Astrocyte of the spinal cord (primary cell): ENCODE measurements at regions not wholly inside any gene's neighbourhood (a gene's known extent, or its start where the extent isn't known, plus 50 kb on each side); places are given as distances from the start of the nearest gene placed in this dataset.

Experiments
- DNase-seq: peaks from one replicate; pipeline ENCODE4 v3.0.0; 2011; ENCODE audit warnings: low read depth, low spot score
- H3K4me3 ChIP-seq: 2 replicates; pipeline ENCODE4 v1.5.1; 2011; ENCODE audit warnings: low read depth, mild to moderate bottlenecking, low read length, moderate library complexity
- in situ Hi-C: cut with HindIII; loops from 2 replicates; pipeline ENCODE4 v1.10.0; 2017; ENCODE audit warnings: low sequenced_read_pairs
- TF ChIP-seq, protein P1 (sequence below): IDR thresholded peaks from 2 replicates; pipeline ENCODE4 v1.5.1; 2012; ENCODE audit warnings: low read depth, mild to moderate bottlenecking, low read length, inconsistent platforms

DNA sequence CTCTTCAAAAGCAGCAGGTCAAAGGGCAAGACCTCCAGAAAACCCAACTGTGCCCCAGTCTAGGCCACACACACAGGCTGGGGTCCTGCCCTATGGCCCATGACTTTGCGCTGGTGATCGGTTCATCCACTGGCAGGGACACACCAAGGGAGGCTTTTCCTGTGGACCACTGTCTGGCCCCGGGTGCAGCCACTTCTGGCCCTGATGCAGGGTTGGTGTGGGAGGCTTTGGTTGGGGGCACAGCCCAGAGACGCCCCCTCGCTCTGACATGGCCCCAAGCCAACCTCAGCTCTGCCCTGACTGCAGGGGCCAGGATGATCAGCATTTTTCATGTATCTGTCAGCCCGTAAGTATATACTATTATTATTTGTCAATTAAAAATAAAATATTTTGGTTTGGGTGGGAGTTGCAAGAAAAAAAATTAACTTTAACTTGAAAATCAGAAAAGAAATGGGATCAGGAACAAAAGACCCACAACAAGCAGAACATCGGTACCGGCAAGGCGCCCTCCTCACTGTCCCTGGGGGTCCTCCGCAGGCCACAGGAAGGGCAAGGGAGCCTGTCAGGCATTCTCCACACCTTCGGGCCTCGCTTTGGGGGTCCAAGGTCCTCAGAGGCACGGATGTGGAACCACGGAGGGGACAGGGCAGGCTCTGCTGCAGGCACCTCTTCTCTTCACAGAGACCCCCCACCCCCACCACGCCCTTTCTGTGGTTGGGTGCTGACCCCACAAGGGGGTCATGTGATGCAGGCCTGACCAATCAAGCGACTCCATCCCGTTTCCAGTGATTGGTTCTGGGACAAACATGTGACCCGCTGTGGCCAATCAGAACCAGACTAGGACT is 181.5 kb upstream of the SFSWAP start:
- in situ Hi-C loops, result no loop called here
- DNase-seq, result no peak
- no peak overlapping the region for H3K4me3 ChIP-seq
- TF ChIP-seq, protein P1, sequence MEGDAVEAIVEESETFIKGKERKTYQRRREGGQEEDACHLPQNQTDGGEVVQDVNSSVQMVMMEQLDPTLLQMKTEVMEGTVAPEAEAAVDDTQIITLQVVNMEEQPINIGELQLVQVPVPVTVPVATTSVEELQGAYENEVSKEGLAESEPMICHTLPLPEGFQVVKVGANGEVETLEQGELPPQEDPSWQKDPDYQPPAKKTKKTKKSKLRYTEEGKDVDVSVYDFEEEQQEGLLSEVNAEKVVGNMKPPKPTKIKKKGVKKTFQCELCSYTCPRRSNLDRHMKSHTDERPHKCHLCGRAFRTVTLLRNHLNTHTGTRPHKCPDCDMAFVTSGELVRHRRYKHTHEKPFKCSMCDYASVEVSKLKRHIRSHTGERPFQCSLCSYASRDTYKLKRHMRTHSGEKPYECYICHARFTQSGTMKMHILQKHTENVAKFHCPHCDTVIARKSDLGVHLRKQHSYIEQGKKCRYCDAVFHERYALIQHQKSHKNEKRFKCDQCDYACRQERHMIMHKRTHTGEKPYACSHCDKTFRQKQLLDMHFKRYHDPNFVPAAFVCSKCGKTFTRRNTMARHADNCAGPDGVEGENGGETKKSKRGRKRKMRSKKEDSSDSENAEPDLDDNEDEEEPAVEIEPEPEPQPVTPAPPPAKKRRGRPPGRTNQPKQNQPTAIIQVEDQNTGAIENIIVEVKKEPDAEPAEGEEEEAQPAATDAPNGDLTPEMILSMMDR, result no peak

DNA sequence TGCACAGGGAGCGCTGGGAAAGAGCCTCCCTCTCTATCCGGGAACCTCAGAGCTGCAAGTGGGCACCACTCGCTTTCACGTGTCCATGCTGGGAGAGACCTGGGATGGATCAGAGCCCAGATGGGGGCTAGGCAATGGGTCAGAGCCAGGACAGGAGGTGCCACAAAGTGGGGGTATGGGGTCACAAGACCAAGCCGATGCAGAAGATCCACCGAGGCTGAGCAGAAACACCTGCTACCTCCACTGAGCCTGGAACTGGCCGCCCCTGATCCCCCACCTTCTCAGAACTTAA is 180.9 kb upstream of the SFSWAP start:
- in situ Hi-C loops, result no loop called here
- TF ChIP-seq, protein P1, result no peak
- DNase-seq, result no peak
- H3K4me3 ChIP-seq, result no peak overlapping the region

DNA sequence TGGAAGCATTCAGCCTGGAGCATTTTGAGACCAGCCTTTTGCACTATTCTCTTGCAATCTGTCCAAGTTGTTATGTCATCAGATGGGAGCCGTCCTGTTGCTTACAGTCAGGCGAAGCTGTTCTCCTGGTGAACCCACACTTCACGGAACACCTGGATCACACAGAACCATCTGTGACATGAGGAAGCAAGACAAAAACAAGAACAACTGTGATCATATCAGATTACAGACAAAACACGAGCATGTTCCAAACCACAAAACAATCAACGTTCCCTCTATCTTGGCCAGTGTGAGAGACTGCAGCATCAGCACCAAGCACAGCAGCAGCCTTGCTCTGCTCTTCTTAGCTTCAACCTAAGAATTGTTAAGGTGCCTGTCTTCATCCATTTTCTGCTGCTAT is 180.5 kb upstream of the SFSWAP start:
- in situ Hi-C loops, result no loop called here
- DNase-seq, result no peak
- no peak overlapping the region for H3K4me3 ChIP-seq
- TF ChIP-seq, protein P1, result no peak

DNA sequence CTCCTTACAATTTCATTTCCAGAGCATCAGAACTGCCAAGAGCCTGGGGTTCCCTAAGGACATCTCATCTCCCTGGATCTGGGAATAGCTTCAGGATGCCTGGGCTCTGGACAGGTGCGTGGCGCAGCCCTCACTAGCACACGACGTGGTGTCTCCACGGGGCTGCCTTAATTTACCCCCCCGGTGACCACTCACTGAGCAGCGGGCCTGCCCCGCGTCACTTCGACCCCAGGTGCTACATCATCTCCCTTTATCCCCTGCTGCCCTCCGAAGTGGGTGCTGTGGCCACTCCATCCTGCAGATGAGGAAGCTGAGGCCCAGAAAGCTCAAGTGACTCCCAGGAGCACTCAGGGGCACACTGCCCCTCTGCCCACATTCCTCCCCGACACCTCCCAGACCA is 177.8 kb upstream of the SFSWAP start:
- in situ Hi-C loops, result no loop called here
- no peak for DNase-seq
- TF ChIP-seq, protein P1, result no peak
- H3K4me3 ChIP-seq, result no peak overlapping the region

DNA sequence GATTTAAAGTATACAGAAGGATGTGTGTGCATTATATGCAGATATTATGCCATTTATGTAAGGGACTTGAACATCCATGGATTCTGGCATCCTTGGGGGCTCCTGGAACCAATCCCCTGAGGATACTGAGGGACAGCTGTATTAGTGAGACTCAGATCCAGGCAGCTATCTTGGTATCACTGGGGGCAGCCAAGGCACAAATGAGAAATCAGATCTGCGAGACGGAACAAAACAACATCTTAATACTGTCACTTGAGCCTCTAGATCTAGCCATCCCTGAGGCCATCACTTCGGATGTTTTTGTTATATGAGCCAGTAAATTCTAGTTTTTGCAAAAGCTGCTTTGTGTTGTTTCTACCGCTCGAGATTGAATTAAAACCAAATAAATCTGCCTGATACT is 175.1 kb upstream of the SFSWAP start:
- DNase-seq, result no peak
- TF ChIP-seq, protein P1, result no peak
- in situ Hi-C loops, result no loop called here
- no peak overlapping the region for H3K4me3 ChIP-seq

DNA sequence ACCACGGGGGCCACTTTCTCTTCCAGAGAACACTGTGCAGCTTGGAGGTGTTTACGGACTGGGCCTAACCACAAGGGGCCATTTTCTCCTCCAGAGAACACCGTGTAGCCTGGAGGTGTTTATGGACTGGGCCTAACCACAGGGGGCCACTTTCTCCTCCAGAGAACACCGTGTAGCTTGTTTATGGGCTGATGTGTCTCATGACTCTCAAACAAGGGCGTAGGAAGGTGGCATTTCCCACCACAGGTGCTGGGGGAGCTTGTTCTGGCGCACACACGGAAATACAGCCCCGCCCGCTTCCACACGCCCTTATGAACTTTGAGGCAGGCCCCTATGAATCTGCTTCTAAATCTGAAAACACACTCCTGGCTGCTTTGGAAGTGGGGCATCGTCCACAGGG is 174.6 kb upstream of the SFSWAP start:
- in situ Hi-C loops, result no loop called here
- TF ChIP-seq, protein P1, result no peak
- H3K4me3 ChIP-seq, result no peak overlapping the region
- no peak for DNase-seq

DNA sequence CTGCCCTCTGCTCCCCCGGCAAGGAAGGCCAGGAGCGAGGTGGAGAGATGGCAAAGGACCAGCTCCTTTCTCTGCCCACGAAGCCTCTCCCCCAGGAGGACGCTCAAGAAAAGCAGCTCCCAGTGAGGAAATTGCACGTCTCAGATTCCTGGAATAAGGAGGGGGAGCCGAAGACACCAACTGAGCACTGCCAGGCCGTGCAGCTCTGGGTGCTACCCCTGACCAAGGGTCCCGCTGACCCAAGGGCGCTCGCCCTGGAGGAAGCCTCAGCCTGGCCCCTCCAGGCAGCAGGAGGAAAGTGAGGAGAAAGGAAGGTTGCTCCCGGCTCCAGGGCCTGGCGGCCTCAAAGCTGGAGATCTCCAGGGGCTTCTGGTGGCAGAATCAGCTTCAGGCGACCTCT is 174.1 kb upstream of the SFSWAP start:
- DNase-seq, result no peak
- in situ Hi-C loops, result no loop called here

More for the DNA sequence above, 174.1 kb upstream of the SFSWAP start:
- H3K4me3 ChIP-seq, result no peak overlapping the region
- TF ChIP-seq, protein P1, result no peak
